Peyer's patch (tissue), 4 donors: ENCODE measurements at regions not wholly inside any gene's neighbourhood (a gene's known extent, or its start where the extent isn't known, plus 50 kb on each side); places are given as distances from the start of the nearest gene placed in this dataset.

Experiments
- DNase-seq, 3 donors: peaks; one replicate each; pipeline ENCODE4 v3.0.0-alpha.2; 2017 to 2019
- H3K27ac ChIP-seq, 4 donors: fragments of 200-600 bp; sonication (generic); one replicate each; pipeline ENCODE4 v1.5.1; 2016 to 2019
- H3K27me3 ChIP-seq, 2 donors: fragments of 200-600 bp; sonication (generic); one replicate each; pipeline ENCODE4 v1.5.1; 2019
- H3K36me3 ChIP-seq, 3 donors: fragments of 200-600 bp; sonication (generic); one replicate each; pipeline ENCODE4 v1.5.1; 2016 to 2019
- H3K4me1 ChIP-seq, 4 donors: fragments of 200-600 bp; sonication (generic); one replicate each; pipeline ENCODE4 v1.5.1; 2016 to 2019
- H3K4me3 ChIP-seq, 4 donors: fragments of 200-600 bp; sonication (generic); 1 replicate in 3 of 4; 2 replicates in 1 of 4; pipeline ENCODE4 v1.5.1; 2016 to 2019; ENCODE audit warnings: mild to moderate bottlenecking in 1 of 4
- H3K9me3 ChIP-seq, 4 donors: fragments of 200-600 bp; sonication (generic); one replicate each; pipeline ENCODE4 v1.5.1; 2016 to 2019; ENCODE audit warnings: mild to moderate bottlenecking in 1 of 4
- POLR2A ChIP-seq, 2 donors: fragments of 450-650 bp; IDR thresholded peaks; one replicate each; pipeline ENCODE4 v1.5.1; 2017; ENCODE audit warnings: antibody characterized with exemption in 2 of 2, mild to moderate bottlenecking in 2 of 2, moderate library complexity in 2 of 2
- TF ChIP-seq, protein P1 (sequence below), 6 experiments: fragments of 450-650 bp in 4 of 6; fragments of 200-600 bp in 2 of 6; sonication (generic) in 1 of 6; IDR thresholded peaks; one replicate each; pipeline ENCODE4 v1.5.1; 2017 to 2019; ENCODE audit warnings: antibody characterized with exemption in 6 of 6, mild to moderate bottlenecking in 3 of 6, moderate library complexity in 1 of 6

GRCh38 chr12:105713606-105714305 is 383.3 kb downstream of the C12orf75 start:
- Histone ChIP-seq H3K27ac (no peak overlapping the region), H3K4me1 (no peaks in the 10 kb centered on the region), H3K9me3 (no peaks in the 10 kb centered on the region), H3K36me3 (no peaks in the 10 kb centered on the region), H3K4me3 (no peak overlapping the region), H3K27me3 (no peaks in the 10 kb centered on the region)
- no peak for DNase-seq
- TF ChIP-seq, protein P1, sequence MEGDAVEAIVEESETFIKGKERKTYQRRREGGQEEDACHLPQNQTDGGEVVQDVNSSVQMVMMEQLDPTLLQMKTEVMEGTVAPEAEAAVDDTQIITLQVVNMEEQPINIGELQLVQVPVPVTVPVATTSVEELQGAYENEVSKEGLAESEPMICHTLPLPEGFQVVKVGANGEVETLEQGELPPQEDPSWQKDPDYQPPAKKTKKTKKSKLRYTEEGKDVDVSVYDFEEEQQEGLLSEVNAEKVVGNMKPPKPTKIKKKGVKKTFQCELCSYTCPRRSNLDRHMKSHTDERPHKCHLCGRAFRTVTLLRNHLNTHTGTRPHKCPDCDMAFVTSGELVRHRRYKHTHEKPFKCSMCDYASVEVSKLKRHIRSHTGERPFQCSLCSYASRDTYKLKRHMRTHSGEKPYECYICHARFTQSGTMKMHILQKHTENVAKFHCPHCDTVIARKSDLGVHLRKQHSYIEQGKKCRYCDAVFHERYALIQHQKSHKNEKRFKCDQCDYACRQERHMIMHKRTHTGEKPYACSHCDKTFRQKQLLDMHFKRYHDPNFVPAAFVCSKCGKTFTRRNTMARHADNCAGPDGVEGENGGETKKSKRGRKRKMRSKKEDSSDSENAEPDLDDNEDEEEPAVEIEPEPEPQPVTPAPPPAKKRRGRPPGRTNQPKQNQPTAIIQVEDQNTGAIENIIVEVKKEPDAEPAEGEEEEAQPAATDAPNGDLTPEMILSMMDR (IDR thresholded peaks at IDR 0.05): no peak
- no peak for TF ChIP-seq POLR2A (IDR thresholded peaks at IDR 0.05)

- TF ChIP-seq, protein P1 (IDR thresholded peaks at IDR 0.05): no peak
- no peak for TF ChIP-seq POLR2A (IDR thresholded peaks at IDR 0.05)
- no peaks in the 10 kb centered on the region for H3K27me3 ChIP-seq
- no peak overlapping the region for H3K27ac ChIP-seq
These were observed 386.1 kb downstream of the C12orf75 start for GRCh38 chr12:105716621-105717020.

GRCh38 chr12:105721051-105721825 is 390.7 kb downstream of the C12orf75 start:
- no peaks in the 10 kb centered on the region for H3K4me1 ChIP-seq
- DNase-seq: no peak
- TF ChIP-seq, protein P1 (IDR thresholded peaks at IDR 0.05): no peak
- TF ChIP-seq POLR2A (IDR thresholded peaks at IDR 0.05): no peak
- H3K36me3 ChIP-seq: no peaks in the 10 kb centered on the region
- no peak overlapping the region for H3K27ac ChIP-seq
- no peak overlapping the region for H3K4me3 ChIP-seq
- no peaks in the 10 kb centered on the region for H3K9me3 ChIP-seq
- no peaks in the 10 kb centered on the region for H3K27me3 ChIP-seq

More at GRCh38 chr12:105716621-105717020, 386.1 kb downstream of the C12orf75 start:
- H3K4me3 ChIP-seq: no peak overlapping the region
- no peak for DNase-seq
- no peaks in the 10 kb centered on the region for H3K4me1 ChIP-seq
- no peaks in the 10 kb centered on the region for H3K9me3 ChIP-seq
- no peaks in the 10 kb centered on the region for H3K36me3 ChIP-seq

- no peak for TF ChIP-seq POLR2A (IDR thresholded peaks at IDR 0.05)
- TF ChIP-seq, protein P1 (IDR thresholded peaks at IDR 0.05): no peak
- DNase-seq: no peak
- H3K4me3 ChIP-seq: no peak overlapping the region
- no peaks in the 10 kb centered on the region for H3K4me1 ChIP-seq
- no peaks in the 10 kb centered on the region for H3K27me3 ChIP-seq
- no peak overlapping the region for H3K27ac ChIP-seq
- H3K9me3 ChIP-seq: no peaks in the 10 kb centered on the region
- no peaks in the 10 kb centered on the region for H3K36me3 ChIP-seq
These were observed 391.4 kb downstream of the C12orf75 start for GRCh38 chr12:105721891-105722290.

- Histone ChIP-seq H3K27me3 (no peaks in the 10 kb centered on the region), H3K27ac (no peak overlapping the region), H3K4me1 (no peaks in the 10 kb centered on the region), H3K36me3 (no peaks in the 10 kb centered on the region), H3K9me3 (no peaks in the 10 kb centered on the region), H3K4me3 (no peak overlapping the region)
- no peak for TF ChIP-seq POLR2A (IDR thresholded peaks at IDR 0.05)
- TF ChIP-seq, protein P1 (IDR thresholded peaks at IDR 0.05): no peak
- no peak for DNase-seq
These were observed 392.6 kb downstream of the C12orf75 start for GRCh38 chr12:105723066-105723465.
